ENCODE measurements at regions not wholly inside any gene's neighbourhood (a gene's known extent, or its start where the extent isn't known, plus 50 kb on each side); places are given as distances from the start of the nearest gene placed in this dataset.

DNA sequence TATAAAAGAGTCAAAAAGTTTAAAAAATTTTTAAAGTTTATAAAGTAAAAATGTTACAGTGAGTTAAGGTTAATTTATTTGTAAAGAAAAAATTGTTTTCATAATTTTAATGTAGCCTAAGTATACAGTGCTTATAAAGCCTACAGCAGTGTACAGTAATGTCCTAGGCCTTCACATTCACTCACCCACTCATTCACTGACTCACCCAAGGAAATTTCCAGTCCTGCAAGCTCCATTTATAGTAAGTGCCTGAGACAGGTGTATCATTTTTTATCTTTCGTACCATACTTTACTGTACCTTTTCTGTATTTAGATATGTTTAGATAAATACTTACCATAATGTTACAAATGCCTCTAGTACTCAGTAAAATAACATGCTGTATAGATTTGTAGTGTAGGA is 269.7 kb upstream of the PHF14 start:
- TF ChIP-seq, protein P1, sequence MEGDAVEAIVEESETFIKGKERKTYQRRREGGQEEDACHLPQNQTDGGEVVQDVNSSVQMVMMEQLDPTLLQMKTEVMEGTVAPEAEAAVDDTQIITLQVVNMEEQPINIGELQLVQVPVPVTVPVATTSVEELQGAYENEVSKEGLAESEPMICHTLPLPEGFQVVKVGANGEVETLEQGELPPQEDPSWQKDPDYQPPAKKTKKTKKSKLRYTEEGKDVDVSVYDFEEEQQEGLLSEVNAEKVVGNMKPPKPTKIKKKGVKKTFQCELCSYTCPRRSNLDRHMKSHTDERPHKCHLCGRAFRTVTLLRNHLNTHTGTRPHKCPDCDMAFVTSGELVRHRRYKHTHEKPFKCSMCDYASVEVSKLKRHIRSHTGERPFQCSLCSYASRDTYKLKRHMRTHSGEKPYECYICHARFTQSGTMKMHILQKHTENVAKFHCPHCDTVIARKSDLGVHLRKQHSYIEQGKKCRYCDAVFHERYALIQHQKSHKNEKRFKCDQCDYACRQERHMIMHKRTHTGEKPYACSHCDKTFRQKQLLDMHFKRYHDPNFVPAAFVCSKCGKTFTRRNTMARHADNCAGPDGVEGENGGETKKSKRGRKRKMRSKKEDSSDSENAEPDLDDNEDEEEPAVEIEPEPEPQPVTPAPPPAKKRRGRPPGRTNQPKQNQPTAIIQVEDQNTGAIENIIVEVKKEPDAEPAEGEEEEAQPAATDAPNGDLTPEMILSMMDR (IDR thresholded peaks at IDR 0.05; ENCODE audit: insufficient read depth, low read length, poor library complexity, severe bottlenecking): no peak
- TF ChIP-seq EZH2phosphoT487 (conservative IDR thresholded peaks at IDR 0.05; ENCODE audit: low read length): no peak
